ENCODE measurements at regions not wholly inside any gene's neighbourhood (a gene's known extent, or its start where the extent isn't known, plus 50 kb on each side); places are given as distances from the start of the nearest gene placed in this dataset.

GRCh38 chr4:58760100-58760499, 1649.9 kb upstream of the IGFBP7 start:
- Mint-ChIP-seq H3K36me3 (no peaks in the 10 kb centered on the region), H3K27ac (no peak overlapping the region), H3K4me1 (no peaks in the 10 kb centered on the region), H3K4me3 (no peak overlapping the region), H3K9me3 (peaks cover 3% of the 10 kb centered on the region), H3K27me3 (no peaks in the 10 kb centered on the region)
- ATAC-seq (ENCODE audit: low read depth), result no peak
- DNase-seq (ENCODE audit: low spot score in 2 of 2), result no peak

GRCh38 chr4:58749206-58749605, 1639.0 kb upstream of the IGFBP7 start:
- H3K36me3 Mint-ChIP-seq, result no peaks in the 10 kb centered on the region
- no peaks in the 10 kb centered on the region for H3K4me1 Mint-ChIP-seq
- peaks cover 2% of the 10 kb centered on the region for H3K9me3 Mint-ChIP-seq
- H3K27me3 Mint-ChIP-seq, result no peaks in the 10 kb centered on the region
- ATAC-seq (ENCODE audit: low read depth) (no peak), DNase-seq (ENCODE audit: low spot score in 2 of 2) (no peak)
- H3K27ac Mint-ChIP-seq, result no peak overlapping the region
- no peak overlapping the region for H3K4me3 Mint-ChIP-seq

DNA sequence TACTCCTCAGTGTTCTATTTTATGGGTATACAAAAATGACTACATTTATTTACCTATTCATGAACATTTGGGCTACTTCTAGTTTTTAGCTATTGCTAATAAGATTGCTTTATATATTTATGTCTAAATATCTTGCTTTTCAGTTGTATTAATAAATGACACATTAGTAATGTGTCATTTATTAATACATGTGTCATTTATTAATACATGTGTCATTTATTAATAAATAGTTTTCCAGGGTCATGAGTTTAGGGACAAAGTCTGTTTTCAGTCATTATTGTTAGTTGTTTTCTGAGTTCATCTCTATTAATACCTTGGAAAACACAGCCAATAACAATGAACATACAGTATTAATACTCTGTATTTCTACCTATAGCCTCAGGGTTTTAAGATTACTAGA, 1630.7 kb upstream of the IGFBP7 start:
- Mint-ChIP-seq H3K27ac (no peak overlapping the region), H3K4me1 (no peaks in the 10 kb centered on the region), H3K36me3 (no peaks in the 10 kb centered on the region), H3K4me3 (no peak overlapping the region), H3K27me3 (no peaks in the 10 kb centered on the region), H3K9me3 (peaks cover 7% of the 10 kb centered on the region)
- DNase-seq (ENCODE audit: low spot score in 2 of 2) (no peak), ATAC-seq (ENCODE audit: low read depth) (no peak)

DNA sequence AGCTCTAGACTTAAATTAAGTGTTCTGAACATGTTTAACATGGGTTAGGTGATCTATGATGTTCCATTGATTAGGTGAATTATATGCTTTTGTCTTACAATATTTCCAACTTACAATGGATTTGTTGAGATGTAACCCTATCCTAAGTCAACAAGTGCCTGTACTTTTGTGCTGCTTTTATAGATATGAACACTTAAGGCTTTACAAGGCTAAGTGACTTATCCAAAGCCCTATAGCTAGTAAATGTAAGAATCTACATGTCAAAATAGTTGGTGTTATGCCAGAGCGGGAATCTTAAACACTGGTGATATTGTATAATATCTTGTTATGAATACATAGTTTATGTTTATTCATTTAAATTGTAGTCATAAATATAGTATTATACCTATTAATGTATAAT, 1629.1 kb upstream of the IGFBP7 start:
- no peak for DNase-seq (ENCODE audit: low spot score in 2 of 2)
- Mint-ChIP-seq H3K4me1 (no peaks in the 10 kb centered on the region), H3K27ac (no peak overlapping the region), H3K4me3 (no peak overlapping the region), H3K27me3 (no peaks in the 10 kb centered on the region), H3K9me3 (peaks cover 7% of the 10 kb centered on the region), H3K36me3 (no peaks in the 10 kb centered on the region)
- ATAC-seq (ENCODE audit: low read depth), result no peak

- Mint-ChIP-seq H3K4me1 (no peaks in the 10 kb centered on the region), H3K27ac (no peak overlapping the region), H3K9me3 (peaks cover 7% of the 10 kb centered on the region), H3K4me3 (no peak overlapping the region), H3K27me3 (no peaks in the 10 kb centered on the region), H3K36me3 (no peaks in the 10 kb centered on the region)
- DNase-seq (ENCODE audit: low spot score in 2 of 2) (no peak), ATAC-seq (ENCODE audit: low read depth) (no peak)
These were observed 1628.2 kb upstream of the IGFBP7 start for GRCh38 chr4:58738375-58738774.

DNA sequence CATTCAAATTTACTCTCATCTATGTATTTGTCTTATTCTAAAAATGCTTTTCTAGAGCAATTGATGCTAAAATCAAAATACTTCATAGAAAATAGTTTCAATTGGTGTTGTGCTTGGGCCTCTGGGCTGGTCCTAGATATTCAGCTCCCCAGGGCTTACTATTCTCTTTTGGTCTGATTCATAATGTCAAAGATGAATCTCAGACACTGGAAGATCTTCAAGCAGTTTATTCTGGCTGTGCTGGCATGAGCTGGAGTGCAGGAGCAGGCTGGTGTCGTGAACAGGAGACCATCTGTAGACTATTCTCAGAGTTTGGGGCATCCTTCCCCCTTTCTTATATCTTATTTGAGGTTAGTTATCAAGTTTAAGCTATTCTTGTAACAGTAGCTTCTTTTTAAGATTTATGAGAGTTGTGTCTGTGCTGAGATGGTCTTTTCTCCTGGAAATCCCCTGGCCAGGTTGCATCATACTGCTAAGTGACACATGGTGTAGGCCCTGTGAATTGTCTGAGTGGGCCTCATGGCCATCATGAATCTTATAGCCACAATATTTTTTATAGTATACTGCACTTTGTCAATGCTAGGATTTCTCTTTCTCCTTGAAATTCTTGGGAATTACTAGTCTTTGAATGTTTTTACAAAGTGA, 1624.0 kb upstream of the IGFBP7 start:
- no peak overlapping the region for H3K4me3 Mint-ChIP-seq
- peaks cover 6% of the 10 kb centered on the region for H3K9me3 Mint-ChIP-seq
- no peak for DNase-seq (ENCODE audit: low spot score in 2 of 2)
- H3K36me3 Mint-ChIP-seq, result no peaks in the 10 kb centered on the region
- no peaks in the 10 kb centered on the region for H3K4me1 Mint-ChIP-seq
- H3K27me3 Mint-ChIP-seq, result no peaks in the 10 kb centered on the region
- no peak overlapping the region for H3K27ac Mint-ChIP-seq
- no peak for ATAC-seq (ENCODE audit: low read depth)

- Mint-ChIP-seq H3K36me3 (no peaks in the 10 kb centered on the region), H3K9me3 (peaks cover 4% of the 10 kb centered on the region), H3K27ac (no peak overlapping the region), H3K4me1 (no peaks in the 10 kb centered on the region), H3K4me3 (no peak overlapping the region), H3K27me3 (no peaks in the 10 kb centered on the region)
- ATAC-seq (ENCODE audit: low read depth) (no peak), DNase-seq (ENCODE audit: low spot score in 2 of 2) (no peak)
These were observed 1622.8 kb upstream of the IGFBP7 start for GRCh38 chr4:58732973-58733372.

DNA sequence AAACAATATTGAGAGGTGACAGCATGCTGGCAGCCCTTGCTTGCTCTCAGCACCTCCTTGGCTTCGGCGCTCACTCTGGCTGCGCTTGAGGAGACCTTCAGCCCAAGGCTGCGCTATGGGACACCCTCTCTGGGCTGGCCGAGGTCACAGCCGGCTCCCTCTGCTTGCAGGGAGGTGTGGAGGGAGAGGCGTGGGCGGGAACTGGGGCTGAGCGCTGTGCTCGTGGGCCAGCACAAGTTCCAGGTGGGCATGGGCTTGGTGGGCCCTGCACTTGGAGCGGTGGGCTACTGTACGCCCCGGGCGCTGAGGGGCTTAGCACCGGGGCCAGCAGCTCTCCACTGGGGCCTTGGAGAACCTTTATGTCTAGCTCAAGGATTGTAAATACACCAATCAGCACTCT, 1613.8 kb upstream of the IGFBP7 start:
- no peaks in the 10 kb centered on the region for H3K4me1 Mint-ChIP-seq
- H3K4me3 Mint-ChIP-seq, result no peak overlapping the region
- ATAC-seq (ENCODE audit: low read depth), result no peak
- H3K27ac Mint-ChIP-seq, result no peak overlapping the region
- peaks cover 7% of the 10 kb centered on the region for H3K9me3 Mint-ChIP-seq
- H3K36me3 Mint-ChIP-seq, result no peaks in the 10 kb centered on the region
- no peaks in the 10 kb centered on the region for H3K27me3 Mint-ChIP-seq
- DNase-seq (ENCODE audit: low spot score in 2 of 2), result no peak

- Mint-ChIP-seq H3K27me3 (no peaks in the 10 kb centered on the region), H3K9me3 (peaks cover 4% of the 10 kb centered on the region), H3K4me1 (no peaks in the 10 kb centered on the region), H3K27ac (no peak overlapping the region), H3K36me3 (no peaks in the 10 kb centered on the region), H3K4me3 (no peak overlapping the region)
- ATAC-seq (ENCODE audit: low read depth) (no peak), DNase-seq (ENCODE audit: low spot score in 2 of 2) (no peak)
These were observed 1600.9 kb upstream of the IGFBP7 start for GRCh38 chr4:58711039-58711438.

- DNase-seq (ENCODE audit: low spot score in 2 of 2) (no peak), ATAC-seq (ENCODE audit: low read depth) (no peak)
- H3K4me3 Mint-ChIP-seq, result no peak overlapping the region
- peaks cover 3% of the 10 kb centered on the region for H3K9me3 Mint-ChIP-seq
- no peaks in the 10 kb centered on the region for H3K27me3 Mint-ChIP-seq
- no peak overlapping the region for H3K27ac Mint-ChIP-seq
- H3K4me1 Mint-ChIP-seq, result no peaks in the 10 kb centered on the region
- H3K36me3 Mint-ChIP-seq, result no peaks in the 10 kb centered on the region
These were observed 1578.4 kb upstream of the IGFBP7 start for GRCh38 chr4:58688568-58688967.

GRCh38 chr4:58679886-58680285, 1569.7 kb upstream of the IGFBP7 start:
- no peaks in the 10 kb centered on the region for H3K9me3 Mint-ChIP-seq
- no peaks in the 10 kb centered on the region for H3K4me1 Mint-ChIP-seq
- ATAC-seq (ENCODE audit: low read depth), result no peak
- no peak for DNase-seq (ENCODE audit: low spot score in 2 of 2)
- no peak overlapping the region for H3K27ac Mint-ChIP-seq
- H3K4me3 Mint-ChIP-seq, result no peak overlapping the region
- no peaks in the 10 kb centered on the region for H3K27me3 Mint-ChIP-seq
- H3K36me3 Mint-ChIP-seq, result no peaks in the 10 kb centered on the region

DNA sequence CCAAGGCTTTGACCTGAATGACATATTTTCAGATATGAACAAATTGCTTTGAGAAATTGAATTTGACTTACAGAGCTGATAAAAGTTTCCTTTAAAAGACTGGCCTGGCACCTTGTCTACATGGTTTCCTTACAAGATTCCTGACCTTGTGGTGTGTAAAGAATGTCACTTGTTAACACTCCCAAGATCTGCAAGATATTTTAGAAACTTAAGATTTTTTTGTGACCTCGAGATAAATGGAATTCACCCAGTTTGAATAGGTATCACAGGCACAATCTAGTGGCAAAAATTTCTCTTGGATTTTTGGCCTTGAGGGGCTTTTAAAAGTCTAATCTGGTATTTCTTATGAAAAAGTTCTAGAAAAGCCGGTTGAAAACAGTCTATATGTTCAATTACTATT, 1568.9 kb upstream of the IGFBP7 start:
- DNase-seq (ENCODE audit: low spot score in 2 of 2) (no peak), ATAC-seq (ENCODE audit: low read depth) (no peak)
- no peaks in the 10 kb centered on the region for H3K4me1 Mint-ChIP-seq
- no peak overlapping the region for H3K27ac Mint-ChIP-seq
- no peaks in the 10 kb centered on the region for H3K9me3 Mint-ChIP-seq
- no peaks in the 10 kb centered on the region for H3K27me3 Mint-ChIP-seq
- no peaks in the 10 kb centered on the region for H3K36me3 Mint-ChIP-seq
- H3K4me3 Mint-ChIP-seq, result no peak overlapping the region

DNA sequence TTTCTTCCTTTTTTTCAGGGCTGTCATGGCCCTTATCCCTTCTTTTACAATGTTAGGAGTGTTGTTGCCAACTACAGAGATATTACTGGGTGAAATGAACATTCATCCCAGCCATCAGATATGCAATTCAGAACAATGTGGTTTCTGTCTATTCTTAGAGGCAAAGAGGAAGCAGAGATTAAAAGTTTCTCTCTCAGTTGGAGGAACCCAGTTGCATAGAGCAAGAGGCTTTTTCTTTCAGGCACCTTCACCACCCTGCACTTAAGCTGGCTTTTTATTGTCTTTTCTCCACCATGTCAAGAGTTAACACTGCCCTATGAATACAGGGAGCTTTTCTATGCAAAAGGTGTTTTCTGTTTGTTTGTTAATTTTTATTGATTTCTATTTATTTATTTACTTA, 1559.6 kb upstream of the IGFBP7 start:
- ATAC-seq (ENCODE audit: low read depth) (no peak), DNase-seq (ENCODE audit: low spot score in 2 of 2) (no peak)
- no peaks in the 10 kb centered on the region for H3K36me3 Mint-ChIP-seq
- no peaks in the 10 kb centered on the region for H3K27me3 Mint-ChIP-seq
- H3K4me1 Mint-ChIP-seq, result no peaks in the 10 kb centered on the region
- peaks cover 8% of the 10 kb centered on the region for H3K9me3 Mint-ChIP-seq
- no peak overlapping the region for H3K27ac Mint-ChIP-seq
- H3K4me3 Mint-ChIP-seq, result no peak overlapping the region

DNA sequence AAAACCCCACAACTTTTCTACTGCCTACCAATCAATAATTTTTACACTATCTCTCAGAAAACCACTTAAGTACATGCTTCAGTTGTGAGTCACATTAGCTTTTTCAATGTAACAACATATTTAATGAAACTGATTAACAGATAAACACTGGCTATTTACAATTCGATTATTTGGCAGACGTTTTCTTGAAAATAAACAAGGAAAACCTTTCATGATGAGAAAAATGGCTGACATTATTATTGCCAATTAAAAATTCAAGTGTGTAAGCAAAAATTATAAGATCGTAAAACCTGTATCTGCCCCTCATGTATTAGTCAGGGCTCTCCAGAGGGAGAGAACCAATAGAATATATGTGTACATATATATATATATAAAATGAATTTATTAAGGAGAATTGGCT, 1555.5 kb upstream of the IGFBP7 start:
- H3K9me3 Mint-ChIP-seq, result peaks cover 8% of the 10 kb centered on the region
- H3K36me3 Mint-ChIP-seq, result no peaks in the 10 kb centered on the region
- H3K27me3 Mint-ChIP-seq, result no peaks in the 10 kb centered on the region
- DNase-seq (ENCODE audit: low spot score in 2 of 2), result no peak
- H3K27ac Mint-ChIP-seq, result no peak overlapping the region
- no peak overlapping the region for H3K4me3 Mint-ChIP-seq
- no peak for ATAC-seq (ENCODE audit: low read depth)
- H3K4me1 Mint-ChIP-seq, result no peaks in the 10 kb centered on the region

- Mint-ChIP-seq H3K9me3 (peaks cover 8% of the 10 kb centered on the region), H3K36me3 (no peaks in the 10 kb centered on the region), H3K4me3 (no peak overlapping the region)
These were observed 1548.5 kb upstream of the IGFBP7 start for GRCh38 chr4:58658701-58659100.

More at GRCh38 chr4:58658701-58659100, 1548.5 kb upstream of the IGFBP7 start:
- ATAC-seq (ENCODE audit: low read depth) (no peak), DNase-seq (ENCODE audit: low spot score in 2 of 2) (no peak)
- Mint-ChIP-seq H3K27ac (no peak overlapping the region), H3K4me1 (no peaks in the 10 kb centered on the region), H3K27me3 (no peaks in the 10 kb centered on the region)

All from memory B cell (primary cell).